GM18508 (cell line): ENCODE measurements at regions not wholly inside any gene's neighbourhood (a gene's known extent, or its start where the extent isn't known, plus 50 kb on each side); places are given as distances from the start of the nearest gene placed in this dataset.

ENCODE experiments used
- ATAC-seq: cut with Tn5 transposase; IDR thresholded peaks from one replicate; pipeline ENCODE4 v1.9.1; 2021; ENCODE audit warnings: moderate number of reproducible peaks; ENCODE audit not compliant: insufficient read depth, unreplicated experiment

DNA sequence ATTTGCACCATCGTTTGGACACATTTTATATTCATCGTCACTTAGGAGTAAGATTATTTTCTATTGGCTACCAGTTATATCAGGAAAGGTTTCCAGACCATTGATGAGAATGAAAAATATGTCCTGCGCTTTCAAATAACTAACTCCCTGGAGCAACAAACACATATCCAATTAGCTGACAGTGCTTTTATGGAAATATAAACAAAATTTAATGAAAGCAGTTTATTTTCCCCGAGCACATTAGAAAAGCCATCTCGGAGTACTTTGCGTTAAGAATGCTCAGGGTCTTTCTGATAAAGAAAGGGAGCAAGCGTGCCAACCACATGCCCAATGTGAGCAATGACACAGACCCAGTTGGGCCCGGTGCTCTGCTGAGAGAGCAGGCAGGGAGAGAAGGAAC is 85.1 kb upstream of the ZPBP start:
- ATAC-seq: no peak

DNA sequence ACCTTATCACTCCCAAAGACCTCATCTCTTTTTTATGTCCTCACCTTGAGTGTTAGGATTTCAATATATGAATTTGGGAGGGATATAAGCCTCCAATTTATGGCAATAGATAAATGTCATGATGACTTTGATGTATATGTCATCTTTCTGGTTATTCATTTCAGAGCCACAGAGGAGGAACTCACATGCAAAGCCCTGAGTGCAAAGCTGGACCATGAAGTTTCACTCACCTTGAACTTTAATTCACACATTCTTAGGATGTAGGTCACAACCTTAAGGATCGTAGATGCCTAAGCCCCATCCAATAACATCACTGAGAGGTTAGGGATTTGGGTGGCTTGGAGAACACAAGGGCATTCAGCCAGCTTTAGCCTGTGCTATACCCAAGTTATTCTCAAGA is 81.9 kb upstream of the ZPBP start:
- no peak for ATAC-seq

DNA sequence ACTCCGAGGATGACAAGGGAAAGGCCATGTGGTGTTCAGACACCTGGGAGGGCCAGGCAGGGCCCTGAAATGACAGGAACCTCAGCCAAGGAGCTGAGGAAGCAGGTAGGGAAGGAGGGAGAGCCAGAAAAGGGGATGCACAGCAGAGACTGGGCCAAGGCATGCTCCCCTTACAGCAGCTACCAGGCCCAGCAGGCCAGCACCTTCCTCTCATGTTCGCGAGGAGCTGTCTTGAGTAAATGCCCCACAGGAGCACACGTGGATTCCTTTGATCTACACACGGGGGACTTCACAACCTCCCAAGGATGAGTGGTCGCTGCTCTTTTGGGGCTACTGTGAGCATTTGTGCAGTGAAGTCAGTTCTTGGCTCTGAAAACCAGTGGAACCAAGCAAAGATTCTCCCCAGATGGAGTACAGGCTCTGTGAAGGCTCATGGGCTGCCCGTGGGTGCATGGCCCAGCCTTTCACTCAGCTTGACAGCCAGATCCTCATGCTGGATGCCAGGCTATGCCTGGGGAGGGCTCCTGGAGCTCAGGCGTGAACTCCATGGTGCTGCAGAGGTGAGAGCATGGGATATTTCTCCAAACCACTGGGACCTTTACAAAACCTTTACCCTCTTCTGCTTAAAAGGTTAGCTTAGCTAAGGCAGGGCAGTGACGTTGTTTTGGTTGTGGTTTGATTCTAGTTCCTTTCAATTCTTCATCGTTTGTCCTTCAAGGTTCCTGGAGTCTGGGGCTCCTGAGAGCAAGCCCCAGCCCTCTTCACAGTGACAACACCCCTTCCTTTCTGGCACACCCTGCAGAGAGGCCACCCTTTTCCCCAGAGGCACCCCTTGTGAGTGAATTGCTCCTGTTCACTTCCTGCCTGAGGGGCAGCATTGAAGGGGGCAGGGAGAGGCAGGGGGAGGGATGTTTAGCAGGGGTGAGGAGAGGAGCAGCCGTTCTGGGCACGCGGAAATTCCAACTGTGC is 74.2 kb upstream of the ZPBP start:
- ATAC-seq: no peak

DNA sequence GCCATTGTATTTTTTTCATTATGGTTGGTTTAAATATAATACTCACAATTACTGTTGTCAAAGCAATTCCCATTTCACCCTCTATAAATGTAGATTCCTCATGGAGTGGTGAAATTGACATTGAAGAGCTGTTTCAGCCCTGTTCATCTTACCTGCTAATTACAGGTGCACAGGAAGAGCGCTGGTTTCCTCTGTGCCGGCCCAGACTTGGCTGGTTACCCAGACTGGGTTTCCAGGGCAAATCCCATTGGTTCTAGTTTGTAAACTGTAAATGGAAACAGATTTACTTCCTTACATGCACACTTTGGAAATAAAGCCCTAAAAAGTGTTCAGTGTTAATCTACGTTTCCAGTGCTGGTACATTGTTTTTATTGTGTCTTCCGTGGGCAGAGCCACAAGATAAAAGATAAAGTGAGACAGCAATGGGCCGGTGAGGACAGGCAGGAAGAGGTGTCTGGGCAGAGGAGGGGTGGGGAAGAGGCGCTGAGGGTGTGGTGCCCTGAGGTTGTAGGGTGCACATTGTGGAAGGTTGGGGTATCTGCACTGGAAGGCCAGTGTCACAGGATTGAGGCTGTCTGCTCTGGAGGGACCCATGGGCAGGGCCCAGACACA is 71.6 kb upstream of the ZPBP start:
- no peak for ATAC-seq

DNA sequence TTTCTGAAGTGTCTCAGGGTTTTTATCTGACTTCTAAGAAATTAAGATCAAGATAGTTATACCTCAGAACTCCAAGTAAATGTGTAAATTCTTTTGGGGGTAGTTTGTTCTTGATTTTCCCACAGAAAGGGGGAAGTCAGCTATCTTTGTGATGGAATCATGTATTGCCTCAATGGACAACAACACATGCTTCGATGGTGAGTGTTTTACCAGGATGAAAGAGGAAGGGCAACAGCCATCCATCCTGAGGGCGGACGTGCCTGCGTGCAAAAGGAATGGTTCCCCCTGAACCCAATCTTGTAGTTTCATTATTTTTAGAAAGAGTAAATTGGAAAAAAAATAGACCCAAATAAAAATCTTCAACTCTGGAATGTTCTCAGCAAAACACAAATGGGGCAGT is 67.2 kb upstream of the ZPBP start:
- no peak for ATAC-seq

DNA sequence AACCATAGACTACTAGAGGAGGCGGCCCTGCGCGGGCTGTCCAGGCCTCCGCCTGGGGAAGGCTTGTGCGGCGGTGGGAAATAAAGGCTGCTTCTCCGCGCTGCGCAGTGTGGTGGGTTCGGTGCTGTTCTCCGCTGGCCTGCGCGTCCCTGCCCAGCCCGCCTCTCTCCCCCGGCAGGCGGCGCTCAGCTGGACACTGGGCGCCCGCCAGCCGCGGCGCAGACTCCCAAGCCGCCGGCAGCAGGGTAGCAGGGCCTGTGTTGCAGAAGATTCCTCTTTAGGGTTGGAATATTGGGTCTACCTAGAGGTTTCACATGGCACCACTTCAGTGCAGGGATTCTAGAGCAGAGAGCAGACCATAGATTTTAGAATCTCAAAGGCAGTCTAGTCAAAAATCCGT is 66.1 kb upstream of the ZPBP start:
- no peak for ATAC-seq

DNA sequence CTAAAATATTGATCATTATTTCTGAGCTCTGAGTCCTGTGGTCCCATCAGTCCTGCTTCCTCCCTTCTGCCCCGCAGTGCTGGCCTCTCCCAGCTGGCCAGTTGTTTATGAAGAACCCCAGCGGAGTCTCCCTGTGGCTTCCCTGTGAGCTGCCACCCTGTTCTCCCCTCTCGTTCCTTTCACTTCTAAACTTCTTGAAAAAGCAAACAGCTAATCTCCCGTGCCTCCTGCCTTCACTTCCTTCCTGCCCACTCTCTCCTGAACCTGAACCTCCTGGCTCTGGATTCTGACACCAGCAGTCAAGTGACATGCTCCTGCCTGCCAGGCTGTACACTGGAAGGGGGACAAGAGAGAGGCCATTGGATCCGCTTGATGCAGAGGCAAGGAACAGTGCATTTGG is 63.7 kb upstream of the ZPBP start:
- ATAC-seq: no peak

DNA sequence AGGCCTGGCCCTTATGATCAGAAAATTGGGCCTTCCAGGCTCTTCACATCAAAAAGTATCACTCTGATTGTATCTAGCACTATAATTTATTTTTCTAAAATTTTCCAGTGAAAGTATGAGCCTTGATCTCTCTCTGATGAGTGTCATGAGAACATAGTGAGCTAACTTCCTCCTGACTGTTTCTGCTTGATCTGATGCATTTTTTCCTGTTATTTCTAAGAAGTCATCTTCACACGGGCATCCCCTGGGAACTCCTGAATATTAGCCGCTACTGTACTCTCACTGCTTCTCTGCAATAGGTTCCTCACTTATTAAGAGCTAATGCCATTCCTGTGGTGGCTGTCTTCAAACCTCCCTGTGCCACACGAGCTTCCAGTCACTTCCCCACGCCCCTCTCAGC is 63.1 kb upstream of the ZPBP start:
- ATAC-seq: no peak

DNA sequence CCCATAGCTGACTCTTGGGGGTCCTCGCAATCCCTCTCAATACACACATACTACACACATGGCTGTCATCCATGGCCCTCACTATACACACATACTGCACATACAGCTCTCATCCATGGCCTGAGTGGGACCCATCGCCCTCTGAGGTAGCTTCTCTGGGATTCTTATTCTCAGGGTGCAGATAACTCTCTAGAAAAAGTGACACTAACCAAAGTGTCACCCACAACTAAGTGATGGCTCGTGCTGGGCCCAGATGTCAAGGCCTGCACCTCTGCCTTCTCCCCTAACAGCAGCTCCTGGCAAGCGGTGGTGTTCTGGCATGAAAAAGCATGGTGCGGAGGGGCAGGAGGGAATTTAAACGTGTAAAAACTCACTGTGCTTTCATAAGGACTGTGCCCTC is 62.7 kb upstream of the ZPBP start:
- ATAC-seq: no peak

DNA sequence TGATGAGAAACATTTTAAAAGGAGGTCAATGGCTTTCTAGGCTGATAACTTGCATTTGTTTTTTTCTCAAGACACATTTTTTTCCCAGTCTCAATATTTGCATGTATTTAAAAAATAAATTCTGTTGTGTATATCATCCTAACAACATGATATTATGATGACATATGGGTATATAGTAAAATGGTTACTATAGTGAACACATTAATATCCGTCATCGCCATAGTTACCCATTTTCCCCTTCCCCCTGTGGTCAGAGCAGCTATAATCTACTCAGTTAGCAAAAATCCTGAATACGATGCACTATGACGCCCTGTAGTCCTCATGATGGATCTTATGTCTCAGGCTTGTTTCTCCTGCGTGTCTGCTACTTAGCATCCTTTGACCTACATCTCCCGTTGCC is 60.9 kb upstream of the ZPBP start:
- no peak for ATAC-seq

DNA sequence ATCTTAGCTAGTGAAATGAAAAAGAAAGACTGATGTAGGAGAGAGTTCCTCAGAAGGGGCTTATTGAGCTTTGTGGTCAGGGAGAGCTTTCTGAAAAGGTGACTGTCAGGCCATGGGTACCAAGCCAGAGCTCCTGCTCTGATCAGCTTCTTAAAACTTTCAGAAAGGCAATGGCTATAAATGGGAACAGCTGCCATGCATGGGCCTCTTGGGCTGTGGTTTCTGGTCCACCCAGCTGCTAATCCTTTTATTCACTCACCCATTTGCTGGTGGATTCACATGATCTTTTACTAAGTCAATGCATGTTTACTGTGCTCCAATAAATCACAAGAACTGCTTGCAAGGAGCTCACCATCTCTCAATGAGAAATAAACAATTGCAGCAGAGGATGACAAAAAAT is 60.1 kb upstream of the ZPBP start:
- ATAC-seq: no peak

DNA sequence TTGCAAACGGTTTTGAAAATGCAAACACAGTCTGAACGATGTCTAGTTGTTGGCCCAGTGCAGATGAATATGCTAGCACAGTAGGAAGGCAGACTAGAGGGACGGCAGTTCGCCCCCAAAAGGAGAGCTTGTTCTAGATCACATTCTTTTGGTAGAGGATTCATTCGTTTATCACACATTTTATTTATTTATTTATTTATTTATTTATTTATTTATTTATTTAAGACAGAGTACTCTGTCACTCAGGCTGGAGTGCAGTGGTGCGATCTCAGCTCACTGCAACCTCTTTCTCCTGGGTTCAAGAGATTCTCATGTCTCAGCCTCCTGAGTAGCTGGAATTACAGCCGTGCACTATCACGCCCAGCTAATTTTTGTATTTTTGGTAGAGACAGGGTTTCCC is 59.4 kb upstream of the ZPBP start:
- no peak for ATAC-seq

DNA sequence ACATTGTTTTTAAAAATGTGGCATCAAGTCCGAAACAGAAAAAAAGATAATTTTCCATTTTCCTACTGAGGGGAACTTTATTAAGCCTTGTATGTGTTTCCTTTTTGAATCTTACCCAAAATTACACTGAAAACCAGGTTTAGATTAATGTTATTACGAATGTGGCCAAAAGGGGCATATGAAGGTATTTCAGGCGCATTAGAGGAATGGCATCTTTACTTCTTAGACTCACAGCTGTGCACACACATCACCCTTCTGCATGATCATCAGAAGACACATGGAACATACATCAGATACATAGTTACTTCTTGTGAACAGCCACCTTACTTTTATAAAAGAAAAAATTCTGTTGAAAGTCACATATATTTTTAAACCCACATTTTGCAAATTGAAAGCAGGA is 58.6 kb upstream of the ZPBP start:
- ATAC-seq: no peak

DNA sequence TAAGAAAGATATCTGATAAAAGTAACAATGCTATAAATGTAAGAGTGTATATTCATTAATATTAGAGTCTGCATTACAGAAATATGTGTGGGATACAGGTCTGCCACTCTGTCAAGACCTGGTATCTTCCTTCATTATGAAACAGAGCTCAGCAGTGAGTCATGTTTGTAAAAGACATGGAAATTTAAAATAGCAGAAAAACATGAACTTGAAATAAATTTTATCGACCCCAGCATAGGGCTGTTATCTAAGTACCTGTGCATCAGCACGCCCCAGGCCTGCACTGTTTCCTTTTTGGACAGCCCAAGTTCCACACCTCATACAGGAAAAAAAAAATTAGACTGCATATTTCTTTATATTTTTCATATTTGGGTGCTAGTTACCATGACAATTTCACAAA is 58.0 kb upstream of the ZPBP start:
- ATAC-seq: no peak

DNA sequence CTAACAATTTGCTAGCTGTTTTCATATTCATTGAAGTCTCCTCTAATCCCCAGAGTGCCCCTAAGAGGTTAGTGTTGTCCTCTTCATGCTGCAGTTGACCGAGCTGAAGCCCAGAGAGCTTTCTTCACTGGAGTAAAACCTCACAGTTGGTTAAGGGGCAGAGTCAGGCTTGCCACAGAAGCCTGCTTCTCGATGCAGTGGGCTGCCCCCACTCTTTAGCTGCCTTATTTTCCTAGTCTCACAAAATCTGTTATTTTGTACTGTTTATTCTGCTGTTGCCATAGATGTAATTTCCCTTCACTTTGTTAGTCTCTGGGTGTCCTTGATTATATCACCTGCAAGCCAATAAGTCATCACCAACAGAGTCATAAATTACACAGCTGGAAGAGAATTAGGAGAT is 56.3 kb upstream of the ZPBP start:
- ATAC-seq: no peak

DNA sequence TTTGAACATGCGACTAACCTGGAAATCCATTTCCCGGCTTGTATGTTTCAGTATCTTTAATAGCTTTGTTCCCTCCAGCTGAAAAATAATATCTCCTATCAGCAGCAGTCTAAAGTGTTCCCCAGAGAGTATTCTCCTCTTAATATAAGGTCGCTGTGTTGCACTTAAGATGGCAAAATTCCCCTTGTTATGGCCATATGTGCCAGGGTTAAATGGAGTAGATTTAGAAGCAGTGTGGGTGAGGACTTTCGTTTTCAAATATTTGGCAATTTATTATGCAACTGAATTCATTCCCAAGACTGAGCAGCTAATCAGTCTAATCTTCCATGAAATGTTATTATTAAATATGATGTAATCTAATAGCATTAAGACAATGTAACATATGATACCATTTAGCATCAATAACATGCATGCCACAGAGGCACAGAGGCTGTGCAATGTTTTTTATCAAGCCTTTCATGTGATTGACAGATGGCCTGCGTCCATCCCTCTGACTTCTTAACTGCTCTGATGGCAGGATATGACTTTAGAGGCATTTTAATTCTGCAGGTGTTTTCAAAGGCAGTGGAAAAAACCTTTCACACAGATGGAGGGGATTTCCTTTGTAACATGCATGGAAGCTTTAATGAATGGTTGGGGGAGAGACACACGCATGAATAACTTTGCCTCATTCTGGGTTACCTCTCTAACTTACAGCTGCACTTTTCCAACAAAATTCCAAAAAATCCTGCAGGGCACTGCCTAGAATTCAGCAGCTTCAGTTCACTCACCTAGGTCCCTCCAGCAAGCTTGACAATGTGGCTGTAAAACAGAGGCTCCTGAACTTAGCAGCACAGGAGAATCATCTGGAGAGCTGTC is 55.1 kb upstream of the ZPBP start:
- ATAC-seq: peak; percentile 41

DNA sequence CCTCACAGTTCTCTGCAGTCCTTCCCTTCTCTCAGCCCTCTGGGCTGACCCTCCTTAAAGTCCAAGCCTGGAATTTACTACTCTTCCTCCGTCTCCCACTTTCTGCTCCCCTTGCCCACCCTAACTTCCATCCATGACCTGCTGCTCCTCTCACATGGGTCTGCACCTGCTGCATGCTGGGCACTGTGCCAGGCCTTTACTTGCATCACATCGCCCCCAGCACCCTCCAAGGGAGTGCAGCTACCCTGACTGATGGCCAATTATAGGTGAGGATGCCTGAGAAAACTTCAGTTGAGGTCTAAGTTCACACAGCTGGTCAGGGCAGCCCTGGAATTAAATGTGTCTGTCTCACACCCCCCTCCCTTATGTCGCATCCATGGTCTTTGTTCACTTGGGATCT is 53.6 kb upstream of the ZPBP start:
- ATAC-seq: no peak

DNA sequence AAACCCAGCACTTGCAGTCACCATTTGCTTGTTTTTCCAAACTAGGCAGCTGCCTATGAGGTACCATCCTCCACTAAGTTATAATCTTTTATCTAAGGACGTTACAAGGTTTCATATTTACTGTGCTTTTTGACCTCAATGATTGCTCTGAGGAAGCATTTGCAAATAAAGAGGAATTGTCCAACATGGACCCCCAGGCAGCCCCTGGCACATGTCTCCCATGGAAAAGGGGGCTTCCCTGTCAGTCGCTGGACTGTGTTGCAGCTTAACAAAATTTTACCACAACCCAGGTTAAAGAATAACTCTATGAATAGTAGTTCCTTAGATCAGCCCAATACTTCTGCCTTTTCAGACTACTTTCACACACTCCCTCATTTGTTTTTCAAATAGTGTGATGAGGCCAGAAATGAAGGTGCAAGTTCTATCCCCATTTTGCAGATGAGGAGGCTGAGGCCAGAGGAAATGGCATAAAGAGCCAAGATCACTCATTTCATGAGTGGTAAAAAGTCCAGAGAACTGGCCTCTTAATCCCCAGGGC is 52.8 kb upstream of the ZPBP start:
- peak; percentile 32 for ATAC-seq

DNA sequence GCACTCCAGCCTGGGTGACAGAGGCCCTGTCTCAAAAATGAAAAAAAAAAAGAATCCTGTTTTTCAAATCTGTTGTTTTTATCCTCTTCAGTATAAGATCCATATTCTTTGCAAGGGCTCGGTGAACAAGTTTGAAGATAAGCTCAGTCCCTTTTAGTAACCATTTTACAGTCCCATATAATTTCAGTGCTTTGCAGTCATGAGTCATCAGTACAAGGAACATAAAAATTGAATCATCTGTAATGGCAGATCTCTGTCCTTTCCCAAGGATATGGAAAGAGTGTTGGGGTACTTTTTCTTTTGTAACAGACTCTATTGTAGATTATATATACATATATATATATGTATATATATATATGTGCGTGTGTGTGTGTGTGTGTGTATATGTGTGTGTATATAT is 52.2 kb upstream of the ZPBP start:
- no peak for ATAC-seq
